K562 (cell line): ENCODE measurements at regions not wholly inside any gene's neighbourhood (a gene's known extent, or its start where the extent isn't known, plus 50 kb on each side); places are given as distances from the start of the nearest gene placed in this dataset.

Experiments
- ATAC-seq: fragments of 200-7000 bp; cut with Tn5 transposase; 3 replicates; pipeline ENCODE4 v1.9.1; 2020; ENCODE audit warnings: moderate library complexity
- BruUV-seq: library from RNA; stranded (reverse); fragments of 400-500 nt; replicated peaks from 2 replicates; lab custom pipeline; 2021; lab: Mats Ljungman, UMichigan
- CTCF ChIA-PET: fragments of 300-600 bp; formaldehyde crosslinking; extraction: SDS; loops from one replicate; lab custom pipeline; 2021; ENCODE audit warnings: low intra/inter-chr PET ratio; lab: Yijun Ruan, JAX
- POLR2A ChIA-PET: fragments of 300-600, 350-650 bp; sonication (Branson Sonifier 250); formaldehyde crosslinking; extraction: SDS; loops from one replicate; lab custom pipeline; 2021; ENCODE audit warnings: antibody characterized with exemption, inconsistent platforms; lab: Yijun Ruan, JAX
- DNase-seq, 4 experiments: peaks; one replicate each; pipeline versions ENCODE4 v3.0.0 to v3.0.0-alpha.2; 2011 to 2018; ENCODE audit warnings: low spot score in 3 of 4, mixed read lengths in 3 of 4; ENCODE audit errors: extremely low read depth in 1 of 4
- FAIRE-seq: peaks from 2 replicates; lab custom pipeline; 2011; peaks lifted over from hg19 to GRCh38; lab: Jason Lieb, UNC
- H2AFZ ChIP-seq: 2 replicates; pipeline ENCODE4 v1.6.0; 2011; ENCODE audit warnings: low read depth, low read length, control low read depth, inconsistent platforms
- H3K27ac ChIP-seq: fragments of 200-600 bp; 3 replicates; pipeline ENCODE4 v1.8.0; 2011; ENCODE audit warnings: low read depth, mild to moderate bottlenecking, control low read depth, inconsistent platforms, low read length, moderate library complexity, mixed read lengths; ENCODE audit errors: extremely low read depth
- H3K27me3 ChIP-seq, 2 experiments: fragments of 300-600 bp in 1 of 2; 2 replicates in 1 of 2; 3 replicates in 1 of 2; pipeline versions ENCODE4 v1.6.0 to v1.8.0; 2011; ENCODE audit warnings: inconsistent platforms in 2 of 2, low read length in 2 of 2, mild to moderate bottlenecking in 1 of 2, mixed read lengths in 1 of 2, moderate library complexity in 1 of 2; ENCODE audit not compliant: control insufficient read depth in 2 of 2, insufficient read depth in 2 of 2
- H3K36me3 ChIP-seq: fragments of 300-600 bp; 3 replicates; pipeline ENCODE4 v1.8.0; 2011; ENCODE audit warnings: mild to moderate bottlenecking, low read length, inconsistent platforms; ENCODE audit not compliant: control insufficient read depth, insufficient read depth
- H3K4me1 ChIP-seq, 2 experiments: fragments of 200-600 bp in 1 of 2; replicated peaks in 1 of 2; 2 replicates in 1 of 2; 3 replicates in 1 of 2; pipeline versions ENCODE4 v1.5.1 to v1.8.0; 2011; ENCODE audit warnings: inconsistent platforms in 2 of 2, low read length in 2 of 2, mild to moderate bottlenecking in 1 of 2, mixed read lengths in 1 of 2, moderate library complexity in 1 of 2; ENCODE audit not compliant: control insufficient read depth in 2 of 2, insufficient read depth in 2 of 2
- H3K4me2 ChIP-seq: 2 replicates; pipeline ENCODE4 v1.6.1; 2011; ENCODE audit warnings: low read length, control low read depth, inconsistent platforms, mixed read lengths; ENCODE audit not compliant: insufficient read depth
- H3K4me3 ChIP-seq: fragments of 200-600 bp; sonication (generic), shearing (Covaris generic); 2 replicates; pipeline ENCODE4 v1.5.1; 2016; ENCODE audit warnings: control low read depth, inconsistent platforms
- H3K79me2 ChIP-seq: fragments of 200-600 bp; 3 replicates; pipeline ENCODE4 v1.8.0; 2011; ENCODE audit warnings: low read length, inconsistent platforms; ENCODE audit not compliant: control insufficient read depth, insufficient read depth
- H3K9ac ChIP-seq, 2 experiments: 2 replicates each; pipeline versions ENCODE4 v1.6.0 to v1.6.1; 2011; ENCODE audit warnings: low read depth in 2 of 2, low read length in 2 of 2, control low read depth in 1 of 2, inconsistent platforms in 1 of 2, mild to moderate bottlenecking in 1 of 2, mixed read lengths in 1 of 2; ENCODE audit not compliant: insufficient read depth in 1 of 2
- H3K9me1 ChIP-seq: one replicate; pipeline ENCODE4 v1.6.0; 2011; ENCODE audit warnings: inconsistent platforms, mild to moderate bottlenecking, low read length, moderate library complexity; ENCODE audit not compliant: control insufficient read depth, insufficient read depth
- H3K9me3 ChIP-seq: replicated peaks from 2 replicates; pipeline ENCODE4 v1.5.1; 2011; ENCODE audit warnings: low read depth, low read length, inconsistent platforms; ENCODE audit not compliant: control insufficient read depth, insufficient read depth
- H4K20me1 ChIP-seq: replicated peaks from 2 replicates; pipeline ENCODE4 v1.6.1; 2011; ENCODE audit warnings: low read length, inconsistent platforms, mixed read lengths; ENCODE audit not compliant: control insufficient read depth, insufficient read depth
- CREB1 ChIP-seq, 2 experiments: sonication (generic) in 1 of 2; formaldehyde crosslinking in 1 of 2; IDR thresholded peaks; 2 replicates each; pipeline versions ENCODE4 v1.6.1 to v1.8.0; 2012 to 2022; ENCODE audit warnings: inconsistent platforms in 1 of 2, mild to moderate bottlenecking in 1 of 2, missing genetic modification reagents in 1 of 2, moderate library complexity in 1 of 2
- DDX20 ChIP-seq: fragments of 450-650 bp; IDR thresholded peaks from 2 replicates; pipeline ENCODE4 v1.6.1; 2016; ENCODE audit warnings: missing genetic modification characterization, low read depth, mild to moderate bottlenecking, missing compliant biosample characterization, moderate library complexity
- JUND ChIP-seq, 2 experiments: IDR thresholded peaks; 2 replicates in 1 of 2; 3 replicates in 1 of 2; pipeline ENCODE4 v1.6.1; 2011; ENCODE audit warnings: borderline replicate concordance in 2 of 2, low read depth in 2 of 2, low read length in 2 of 2, improper control_type of control experiment in 1 of 2, missing biosample characterization in 1 of 2, missing genetic modification characterization in 1 of 2, missing genetic modification reagents in 1 of 2
- KLF16 ChIP-seq: IDR thresholded peaks from 2 replicates; pipeline ENCODE4 v1.6.1; 2016; ENCODE audit warnings: antibody characterized with exemption
- LARP7 ChIP-seq: fragments of 450-650 bp; IDR thresholded peaks from 2 replicates; pipeline ENCODE4 v1.6.1; 2016
- NFIC ChIP-seq: fragments of 450-650 bp; IDR thresholded peaks from 2 replicates; pipeline ENCODE4 v1.6.1; 2017; ENCODE audit warnings: mild to moderate bottlenecking, inconsistent platforms
- SAFB2 ChIP-seq: fragments of 200-400 bp; formaldehyde crosslinking; IDR thresholded peaks from 2 replicates; pipeline ENCODE4 v1.6.1; 2018; ENCODE audit warnings: borderline replicate concordance, low read length, low read depth, moderate library complexity; ENCODE audit not compliant: severe bottlenecking
- TEAD1 ChIP-seq, 2 experiments: fragments of 450-650 bp in 1 of 2; sonication (generic) in 1 of 2; formaldehyde crosslinking; IDR thresholded peaks; 2 replicates each; pipeline versions ENCODE4 v1.4.0 to v1.8.0; 2020 to 2022; ENCODE audit warnings: mild to moderate bottlenecking in 2 of 2, missing genetic modification reagents in 1 of 2
- THRAP3 ChIP-seq: fragments of 450-650 bp; IDR thresholded peaks from 2 replicates; pipeline ENCODE4 v1.6.1; 2016; ENCODE audit warnings: mild to moderate bottlenecking, inconsistent platforms, borderline replicate concordance
- TRIM24 ChIP-seq, 2 experiments: fragments of 450-650 bp; IDR thresholded peaks; 2 replicates each; pipeline ENCODE4 v1.6.1; 2016
- U2AF2 ChIP-seq: fragments of 200-400 bp; formaldehyde crosslinking; optimal IDR thresholded peaks from 2 replicates; pipeline ENCODE3; 2017; ENCODE audit warnings: low read depth, mild to moderate bottlenecking, low read length
- ZNF785 ChIP-seq: fragments of 250-450 bp; sonication (Bioruptor Pico); IDR thresholded peaks from 2 replicates; pipeline ENCODE4 v1.4.0; 2020; ENCODE audit warnings: mild to moderate bottlenecking
- WGBS: fragments of 100-300 bp; shearing (Covaris generic); methylation state at CpG from one replicate; pipeline ENCODE4 v1.1.6; 2016; ENCODE audit warnings: low coverage, mixed read lengths; ENCODE audit not compliant: insufficient coverage; ENCODE audit errors: missing lambda C conversion rate; 5-methylcytosine and 5-hydroxymethylcytosine counted together
- in situ Hi-C: fragments of 300-500 bp; cut with MboI; formaldehyde crosslinking; loops from 4 replicates; pipeline ENCODE4 v1.15.0; 2018; ENCODE audit warnings: inconsistent platforms, mixed read lengths
- intact Hi-C: fragments of 100-400 bp; cut with micrococcal nuclease; formaldehyde crosslinking; loops from 2 replicates; pipeline ENCODE4 v1.14.2; 2022
- TF ChIP-seq, protein P1 (sequence below): fragments of 450-650 bp; IDR thresholded peaks from 2 replicates; pipeline ENCODE4 v1.7.1; 2018; ENCODE audit warnings: mild to moderate bottlenecking, low read depth; ENCODE audit not compliant: partially characterized antibody
- TF ChIP-seq, protein P2 (sequence below): sonication (generic); formaldehyde crosslinking; IDR thresholded peaks from 2 replicates; pipeline ENCODE4 v1.8.0; 2023; ENCODE audit warnings: mild to moderate bottlenecking, missing genetic modification reagents
- TF ChIP-seq, protein P3 (sequence below): fragments of 450-650 bp; IDR thresholded peaks from 2 replicates; pipeline ENCODE4 v1.6.1; 2018; ENCODE audit warnings: mild to moderate bottlenecking, low read depth; ENCODE audit not compliant: partially characterized antibody

DNA sequence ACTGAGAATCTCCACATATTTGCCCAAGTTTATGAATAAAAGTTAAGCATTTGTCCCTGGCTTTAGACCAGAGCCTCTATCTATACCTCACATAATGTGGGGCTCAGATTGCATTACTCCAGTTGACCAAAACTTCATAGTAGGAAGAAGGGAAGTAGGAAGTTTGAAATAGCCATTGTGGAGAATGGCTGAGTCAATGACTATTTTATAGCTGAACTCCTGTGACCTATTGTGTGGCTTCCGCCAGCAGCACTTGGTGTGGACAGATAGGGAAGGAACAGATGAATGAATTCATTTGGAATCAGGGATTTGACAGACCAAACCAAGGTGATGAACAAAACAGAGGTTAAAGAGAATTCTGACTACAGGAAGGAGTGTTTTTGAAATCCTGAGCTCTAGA, 92.9 kb upstream of the LPAR1 start:
- H3K9me1 ChIP-seq: no peaks in the 10 kb centered on the region
- no peak for TF ChIP-seq NFIC
- TF ChIP-seq U2AF2: no peak
- TF ChIP-seq, protein P1, sequence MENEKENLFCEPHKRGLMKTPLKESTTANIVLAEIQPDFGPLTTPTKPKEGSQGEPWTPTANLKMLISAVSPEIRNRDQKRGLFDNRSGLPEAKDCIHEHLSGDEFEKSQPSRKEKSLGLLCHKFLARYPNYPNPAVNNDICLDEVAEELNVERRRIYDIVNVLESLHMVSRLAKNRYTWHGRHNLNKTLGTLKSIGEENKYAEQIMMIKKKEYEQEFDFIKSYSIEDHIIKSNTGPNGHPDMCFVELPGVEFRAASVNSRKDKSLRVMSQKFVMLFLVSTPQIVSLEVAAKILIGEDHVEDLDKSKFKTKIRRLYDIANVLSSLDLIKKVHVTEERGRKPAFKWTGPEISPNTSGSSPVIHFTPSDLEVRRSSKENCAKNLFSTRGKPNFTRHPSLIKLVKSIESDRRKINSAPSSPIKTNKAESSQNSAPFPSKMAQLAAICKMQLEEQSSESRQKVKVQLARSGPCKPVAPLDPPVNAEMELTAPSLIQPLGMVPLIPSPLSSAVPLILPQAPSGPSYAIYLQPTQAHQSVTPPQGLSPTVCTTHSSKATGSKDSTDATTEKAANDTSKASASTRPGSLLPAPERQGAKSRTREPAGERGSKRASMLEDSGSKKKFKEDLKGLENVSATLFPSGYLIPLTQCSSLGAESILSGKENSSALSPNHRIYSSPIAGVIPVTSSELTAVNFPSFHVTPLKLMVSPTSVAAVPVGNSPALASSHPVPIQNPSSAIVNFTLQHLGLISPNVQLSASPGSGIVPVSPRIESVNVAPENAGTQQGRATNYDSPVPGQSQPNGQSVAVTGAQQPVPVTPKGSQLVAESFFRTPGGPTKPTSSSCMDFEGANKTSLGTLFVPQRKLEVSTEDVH: no peak
- TF ChIP-seq DDX20 (tag): no peak
- TF ChIP-seq ZNF785 (CRISPR knock-in tag): no peak
- no peak for TF ChIP-seq JUND (IDR thresholded peaks at IDR 0.05; ENCODE audit: borderline replicate concordance, low read depth, low read length)
- no peak for TF ChIP-seq JUND (tag; IDR thresholded peaks at IDR 0.05; ENCODE audit: borderline replicate concordance, low read depth, low read length)
- TF ChIP-seq KLF16: no peak
- no peak for TF ChIP-seq CREB1 (IDR thresholded peaks at IDR 0.05)
- no peak for TF ChIP-seq CREB1 (CRISPR knock-in tag; IDR thresholded peaks at IDR 0.05)
- TF ChIP-seq SAFB2: no peak
- TF ChIP-seq, protein P2, sequence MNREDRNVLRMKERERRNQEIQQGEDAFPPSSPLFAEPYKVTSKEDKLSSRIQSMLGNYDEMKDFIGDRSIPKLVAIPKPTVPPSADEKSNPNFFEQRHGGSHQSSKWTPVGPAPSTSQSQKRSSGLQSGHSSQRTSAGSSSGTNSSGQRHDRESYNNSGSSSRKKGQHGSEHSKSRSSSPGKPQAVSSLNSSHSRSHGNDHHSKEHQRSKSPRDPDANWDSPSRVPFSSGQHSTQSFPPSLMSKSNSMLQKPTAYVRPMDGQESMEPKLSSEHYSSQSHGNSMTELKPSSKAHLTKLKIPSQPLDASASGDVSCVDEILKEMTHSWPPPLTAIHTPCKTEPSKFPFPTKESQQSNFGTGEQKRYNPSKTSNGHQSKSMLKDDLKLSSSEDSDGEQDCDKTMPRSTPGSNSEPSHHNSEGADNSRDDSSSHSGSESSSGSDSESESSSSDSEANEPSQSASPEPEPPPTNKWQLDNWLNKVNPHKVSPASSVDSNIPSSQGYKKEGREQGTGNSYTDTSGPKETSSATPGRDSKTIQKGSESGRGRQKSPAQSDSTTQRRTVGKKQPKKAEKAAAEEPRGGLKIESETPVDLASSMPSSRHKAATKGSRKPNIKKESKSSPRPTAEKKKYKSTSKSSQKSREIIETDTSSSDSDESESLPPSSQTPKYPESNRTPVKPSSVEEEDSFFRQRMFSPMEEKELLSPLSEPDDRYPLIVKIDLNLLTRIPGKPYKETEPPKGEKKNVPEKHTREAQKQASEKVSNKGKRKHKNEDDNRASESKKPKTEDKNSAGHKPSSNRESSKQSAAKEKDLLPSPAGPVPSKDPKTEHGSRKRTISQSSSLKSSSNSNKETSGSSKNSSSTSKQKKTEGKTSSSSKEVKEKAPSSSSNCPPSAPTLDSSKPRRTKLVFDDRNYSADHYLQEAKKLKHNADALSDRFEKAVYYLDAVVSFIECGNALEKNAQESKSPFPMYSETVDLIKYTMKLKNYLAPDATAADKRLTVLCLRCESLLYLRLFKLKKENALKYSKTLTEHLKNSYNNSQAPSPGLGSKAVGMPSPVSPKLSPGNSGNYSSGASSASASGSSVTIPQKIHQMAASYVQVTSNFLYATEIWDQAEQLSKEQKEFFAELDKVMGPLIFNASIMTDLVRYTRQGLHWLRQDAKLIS (CRISPR knock-in tag): no peak
- no peak for TF ChIP-seq TEAD1 (CRISPR knock-in tag; IDR thresholded peaks at IDR 0.05)
- no peak for TF ChIP-seq LARP7
- TF ChIP-seq THRAP3: no peak
- TF ChIP-seq, protein P3, sequence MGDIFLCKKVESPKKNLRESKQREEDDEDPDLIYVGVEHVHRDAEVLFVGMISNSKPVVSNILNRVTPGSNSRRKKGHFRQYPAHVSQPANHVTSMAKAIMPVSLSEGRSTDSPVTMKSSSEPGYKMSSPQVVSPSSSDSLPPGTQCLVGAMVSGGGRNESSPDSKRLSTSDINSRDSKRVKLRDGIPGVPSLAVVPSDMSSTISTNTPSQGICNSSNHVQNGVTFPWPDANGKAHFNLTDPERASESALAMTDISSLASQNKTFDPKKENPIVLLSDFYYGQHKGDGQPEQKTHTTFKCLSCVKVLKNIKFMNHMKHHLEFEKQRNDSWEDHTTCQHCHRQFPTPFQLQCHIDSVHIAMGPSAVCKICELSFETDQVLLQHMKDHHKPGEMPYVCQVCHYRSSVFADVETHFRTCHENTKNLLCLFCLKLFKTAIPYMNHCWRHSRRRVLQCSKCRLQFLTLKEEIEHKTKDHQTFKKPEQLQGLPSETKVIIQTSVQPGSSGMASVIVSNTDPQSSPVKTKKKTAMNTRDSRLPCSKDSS: no peak
- no peak for TF ChIP-seq TRIM24 (IDR thresholded peaks at IDR 0.05)
- no peak overlapping the region for H2AFZ ChIP-seq
- H4K20me1 ChIP-seq: no peaks in the 10 kb centered on the region
- FAIRE-seq (no peak), DNase-seq (no peak), ATAC-seq (no peak)
- no peaks in the 10 kb centered on the region for H3K9me3 ChIP-seq
- no peaks in the 10 kb centered on the region for H3K27me3 ChIP-seq
- in situ Hi-C loops: no loop called here
- H3K36me3 ChIP-seq: no peaks in the 10 kb centered on the region
- 0% methylated on average over 1 of the region's 1 CpG for WGBS
- ChIA-PET CTCF (no interaction called here), POLR2A (no interaction called here)
- no peaks in the 10 kb centered on the region for H3K4me1 ChIP-seq
- H3K4me3 ChIP-seq: no peak overlapping the region
- H3K27ac ChIP-seq: no peak overlapping the region
- no TSS peak for BruUV-seq
- no peak overlapping the region for H3K9ac ChIP-seq
- H3K79me2 ChIP-seq: no peaks in the 10 kb centered on the region
- intact Hi-C loops: no loop called here
- H3K4me2 ChIP-seq: no peak overlapping the region
